GM12865 (cell line): ENCODE measurements at regions not wholly inside any gene's neighbourhood (a gene's known extent, or its start where the extent isn't known, plus 50 kb on each side); places are given as distances from the start of the nearest gene placed in this dataset.

Source experiments
- DNase-seq: peaks from one replicate; pipeline ENCODE4 v3.0.0; 2010; ENCODE audit warnings: low read depth
- H3K4me3 ChIP-seq: 2 replicates; pipeline ENCODE4 v1.5.1; 2011; ENCODE audit warnings: mild to moderate bottlenecking, low read depth, low read length, control low read depth
- TF ChIP-seq, protein P1 (sequence below): IDR thresholded peaks from 2 replicates; pipeline ENCODE4 v1.5.1; 2011; ENCODE audit warnings: low read length, control low read depth, low read depth, inconsistent platforms; ENCODE audit not compliant: insufficient read depth; ENCODE audit errors: missing control alignments

DNA sequence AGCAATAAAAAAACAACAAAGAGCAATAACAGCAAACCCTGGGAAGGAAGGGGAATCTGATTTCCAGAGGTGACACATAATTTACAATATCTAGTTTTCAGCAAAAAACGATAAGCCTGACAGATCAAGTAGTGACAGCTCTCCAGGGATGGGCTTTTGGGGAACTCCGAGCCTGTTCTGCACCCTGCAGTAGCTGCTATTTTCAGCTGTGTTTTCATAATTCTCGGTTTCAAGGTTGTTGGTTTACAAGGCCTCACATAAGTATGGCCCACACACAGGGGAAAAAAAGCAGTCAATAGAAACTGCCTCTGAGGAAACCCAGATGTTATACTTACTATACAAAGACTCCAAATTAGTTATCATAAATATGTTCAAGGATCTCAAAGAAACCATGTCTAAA is 67.7 kb upstream of the CTLA4 start:
- DNase-seq: peak; percentile 89
- TF ChIP-seq, protein P1, sequence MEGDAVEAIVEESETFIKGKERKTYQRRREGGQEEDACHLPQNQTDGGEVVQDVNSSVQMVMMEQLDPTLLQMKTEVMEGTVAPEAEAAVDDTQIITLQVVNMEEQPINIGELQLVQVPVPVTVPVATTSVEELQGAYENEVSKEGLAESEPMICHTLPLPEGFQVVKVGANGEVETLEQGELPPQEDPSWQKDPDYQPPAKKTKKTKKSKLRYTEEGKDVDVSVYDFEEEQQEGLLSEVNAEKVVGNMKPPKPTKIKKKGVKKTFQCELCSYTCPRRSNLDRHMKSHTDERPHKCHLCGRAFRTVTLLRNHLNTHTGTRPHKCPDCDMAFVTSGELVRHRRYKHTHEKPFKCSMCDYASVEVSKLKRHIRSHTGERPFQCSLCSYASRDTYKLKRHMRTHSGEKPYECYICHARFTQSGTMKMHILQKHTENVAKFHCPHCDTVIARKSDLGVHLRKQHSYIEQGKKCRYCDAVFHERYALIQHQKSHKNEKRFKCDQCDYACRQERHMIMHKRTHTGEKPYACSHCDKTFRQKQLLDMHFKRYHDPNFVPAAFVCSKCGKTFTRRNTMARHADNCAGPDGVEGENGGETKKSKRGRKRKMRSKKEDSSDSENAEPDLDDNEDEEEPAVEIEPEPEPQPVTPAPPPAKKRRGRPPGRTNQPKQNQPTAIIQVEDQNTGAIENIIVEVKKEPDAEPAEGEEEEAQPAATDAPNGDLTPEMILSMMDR: no peak
- H3K4me3 ChIP-seq: no peak overlapping the region

DNA sequence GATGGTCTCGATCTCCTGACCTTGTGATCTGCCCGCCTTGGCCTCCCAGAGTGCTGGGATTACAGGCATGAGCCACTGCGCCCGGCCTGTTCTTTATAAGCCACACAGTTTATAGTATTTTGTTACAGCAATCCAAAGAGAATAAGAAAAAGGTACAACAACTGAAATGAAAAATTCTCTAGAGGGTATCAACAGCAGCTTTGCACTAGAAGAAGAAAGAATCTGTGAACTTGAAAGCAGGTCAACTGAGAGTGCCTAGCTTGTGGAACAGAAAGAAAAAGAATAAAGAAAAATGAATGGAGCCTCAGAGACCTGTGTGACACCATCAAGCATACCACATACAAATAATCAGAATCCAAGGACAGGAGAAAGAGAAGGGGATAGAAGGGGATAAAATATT is 66.8 kb upstream of the CTLA4 start:
- no peak for DNase-seq
- TF ChIP-seq, protein P1: no peak
- H3K4me3 ChIP-seq: no peak overlapping the region

DNA sequence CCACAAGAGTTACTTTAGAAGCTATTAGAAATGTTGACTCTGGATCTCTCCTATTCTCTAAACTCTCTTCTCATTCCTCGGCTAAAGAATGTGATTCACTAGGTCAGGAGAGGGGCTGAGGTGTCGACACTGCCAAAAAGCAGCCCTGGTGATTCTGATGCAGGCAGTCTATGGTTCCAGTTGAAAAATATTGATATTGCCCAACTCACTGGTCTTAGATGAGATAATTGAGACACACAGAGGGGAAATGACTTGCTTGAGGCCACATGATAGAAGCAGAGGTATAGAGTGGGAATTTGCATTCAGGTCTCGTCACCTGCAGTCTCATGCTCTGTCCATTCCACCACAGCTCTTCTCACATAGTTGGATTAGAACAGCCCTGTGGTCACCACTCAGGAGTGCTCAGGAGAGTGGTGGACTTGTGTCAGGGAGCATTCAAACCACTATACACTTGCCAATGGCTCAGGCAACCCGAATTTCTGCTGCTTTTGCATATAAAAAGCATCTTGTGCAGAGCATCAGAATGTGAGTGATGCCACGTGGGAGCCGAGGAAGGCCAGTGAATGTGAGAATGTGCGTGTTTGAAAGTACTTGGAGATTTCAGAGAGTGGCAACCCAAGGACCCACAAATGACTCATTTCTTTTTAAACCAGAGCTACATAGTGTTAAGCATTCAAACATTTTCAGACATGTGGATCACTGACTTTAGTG is 65.1 kb upstream of the CTLA4 start:
- TF ChIP-seq, protein P1: no peak
- peak; percentile 74 for DNase-seq
- H3K4me3 ChIP-seq: no peak overlapping the region

DNA sequence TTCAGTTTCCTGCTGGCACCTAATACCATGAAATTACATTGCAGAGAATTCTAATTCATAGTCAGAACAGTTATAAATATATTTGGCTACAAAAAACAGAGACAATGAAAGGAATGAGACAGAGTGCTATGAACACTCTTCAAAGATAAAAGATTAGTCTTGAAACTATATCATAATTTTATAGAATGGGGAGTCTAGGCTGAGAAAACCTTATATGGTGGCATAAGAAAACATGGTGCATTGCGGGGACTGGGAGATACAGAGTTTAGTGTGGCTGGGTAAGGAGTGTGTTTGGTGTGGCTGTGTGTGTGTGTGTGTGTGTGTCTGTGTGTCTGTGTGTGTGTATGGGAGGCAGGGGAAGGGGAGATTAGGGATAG is 64.5 kb upstream of the CTLA4 start:
- no peak overlapping the region for H3K4me3 ChIP-seq
- TF ChIP-seq, protein P1: no peak
- DNase-seq: no peak

DNA sequence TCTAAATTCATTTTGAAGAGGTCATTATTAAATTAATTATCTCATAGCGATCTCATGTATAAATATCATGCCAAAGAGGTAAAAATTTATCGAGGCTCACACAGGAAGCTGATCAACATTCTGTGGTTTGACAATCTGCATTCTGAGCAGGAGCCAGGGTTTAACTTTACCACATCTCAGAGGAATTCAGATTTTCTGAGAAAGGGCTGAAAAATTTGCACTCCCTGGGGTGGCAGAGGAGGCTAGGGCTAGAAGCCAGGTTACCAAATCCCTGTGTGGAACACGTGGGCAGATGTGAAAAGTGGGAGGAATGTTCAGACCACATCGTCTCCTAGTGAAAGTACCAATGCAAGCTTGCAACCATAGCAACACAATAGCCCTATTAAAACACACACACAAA is 63.5 kb upstream of the CTLA4 start:
- TF ChIP-seq, protein P1: no peak
- H3K4me3 ChIP-seq: no peak overlapping the region
- no peak for DNase-seq

DNA sequence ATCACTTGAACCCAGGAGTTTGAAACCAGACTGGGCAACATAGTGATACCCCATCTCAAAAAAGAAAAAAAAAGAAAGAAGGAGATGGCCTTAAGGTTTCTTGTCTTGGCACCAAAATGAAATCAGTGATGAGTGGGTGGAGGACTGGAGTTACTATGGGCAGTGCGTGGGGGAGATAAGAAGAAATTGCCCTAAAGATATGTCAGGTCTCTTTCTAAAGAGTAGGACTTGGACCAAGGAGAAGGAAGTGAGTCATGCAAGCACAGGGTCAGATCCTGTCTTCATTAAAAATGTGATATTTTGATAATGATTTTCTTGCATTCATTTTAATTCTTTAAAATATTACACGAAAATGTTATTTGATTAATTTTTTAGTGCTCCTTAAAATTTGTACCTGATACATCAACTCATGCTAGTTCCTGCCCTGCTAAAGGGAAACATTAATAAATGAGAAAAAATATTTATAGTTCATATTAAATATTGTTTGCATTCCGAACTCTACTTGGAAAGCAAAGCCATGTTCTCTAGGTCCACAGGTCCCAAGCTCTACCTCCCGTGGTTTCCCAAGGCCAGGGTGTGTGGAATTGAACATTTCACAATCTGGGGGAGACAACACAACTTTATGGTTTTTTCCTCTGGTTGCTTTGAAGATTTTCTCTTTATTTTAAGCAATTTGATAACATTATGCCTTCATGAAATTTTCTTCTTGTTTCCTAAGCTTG is 62.6 kb upstream of the CTLA4 start:
- TF ChIP-seq, protein P1: no peak
- H3K4me3 ChIP-seq: no peak overlapping the region
- DNase-seq: no peak
